ENCODE measurements at regions not wholly inside any gene's neighbourhood (a gene's known extent, or its start where the extent isn't known, plus 50 kb on each side); places are given as distances from the start of the nearest gene placed in this dataset.
"Not testable (repeated sequence)": the region's sequence is repeated elsewhere in the genome, so short reads cannot be mapped to it uniquely, and the experiment has no call there.

DNA sequence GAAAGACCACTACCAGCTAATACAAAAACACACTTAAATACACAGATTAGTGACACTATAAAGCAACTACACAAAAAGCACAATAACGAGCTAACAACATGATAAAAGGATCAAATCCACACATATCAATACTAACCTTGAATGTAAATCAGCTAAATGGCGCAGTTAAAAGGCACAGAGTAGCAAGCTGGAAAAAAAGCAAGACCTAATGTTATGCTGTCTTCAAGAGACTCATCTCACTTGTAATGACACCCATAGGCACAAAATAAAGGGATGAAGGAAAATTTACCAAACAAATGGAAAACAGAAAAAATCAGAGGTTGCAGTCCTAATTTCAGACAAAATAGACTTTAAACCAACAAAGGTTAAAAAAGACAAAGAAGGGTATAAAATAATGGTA, 86.3 kb downstream of the NUS1 start:
- H3K36me3 ChIP-seq (ENCODE audit: control insufficient read depth in 1 of 2, insufficient read depth in 2 of 2, low read length in 2 of 2), result no peaks in the 10 kb centered on the region
- H3K4me1 ChIP-seq (ENCODE audit: control insufficient read depth in 1 of 2, insufficient read depth in 2 of 2, low read length in 2 of 2), result no peaks in the 10 kb centered on the region
- H3K9me3 ChIP-seq (ENCODE audit: control insufficient read depth in 1 of 2, low read length in 2 of 2), result peaks cover 0 to 23% of the 10 kb centered on the region in 2 donors
- H3K27ac ChIP-seq (ENCODE audit: low read length), result no peak overlapping the region
- H3K4me3 ChIP-seq (ENCODE audit: low read depth in 1 of 2, low read length in 2 of 2), result no peak overlapping the region
- no peaks in the 10 kb centered on the region for H3K27me3 ChIP-seq (ENCODE audit: low read depth, low read length)

DNA sequence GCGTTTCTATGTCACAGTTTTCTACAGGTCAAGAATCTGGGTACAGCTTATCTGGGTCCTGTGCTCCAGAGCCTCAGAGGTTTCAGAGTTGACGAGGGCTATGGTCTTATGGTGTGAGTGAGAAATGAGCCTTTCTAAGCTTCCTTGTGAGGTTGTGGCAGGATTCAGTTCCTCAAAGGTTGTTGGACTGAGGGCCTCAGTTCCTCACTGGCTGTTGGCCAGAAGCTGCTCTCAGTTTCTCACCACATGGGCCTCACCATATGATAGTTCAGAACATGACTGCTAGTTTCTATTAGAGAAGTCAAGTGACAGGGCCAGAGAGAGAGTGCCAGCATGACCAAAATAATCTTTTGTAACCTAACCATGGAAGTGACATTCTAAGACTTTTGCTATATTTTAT, 96.1 kb downstream of the NUS1 start:
- Histone ChIP-seq H3K4me3 (ENCODE audit: low read depth in 1 of 2, low read length in 2 of 2) (no peak overlapping the region), H3K9me3 (ENCODE audit: control insufficient read depth in 1 of 2, low read length in 2 of 2) (peaks cover 0 to 8% of the 10 kb centered on the region in 2 donors), H3K27ac (ENCODE audit: low read length) (no peak overlapping the region), H3K27me3 (ENCODE audit: low read depth, low read length) (no peaks in the 10 kb centered on the region), H3K36me3 (ENCODE audit: control insufficient read depth in 1 of 2, insufficient read depth in 2 of 2, low read length in 2 of 2) (no peaks in the 10 kb centered on the region), H3K4me1 (ENCODE audit: control insufficient read depth in 1 of 2, insufficient read depth in 2 of 2, low read length in 2 of 2) (no peaks in the 10 kb centered on the region)

DNA sequence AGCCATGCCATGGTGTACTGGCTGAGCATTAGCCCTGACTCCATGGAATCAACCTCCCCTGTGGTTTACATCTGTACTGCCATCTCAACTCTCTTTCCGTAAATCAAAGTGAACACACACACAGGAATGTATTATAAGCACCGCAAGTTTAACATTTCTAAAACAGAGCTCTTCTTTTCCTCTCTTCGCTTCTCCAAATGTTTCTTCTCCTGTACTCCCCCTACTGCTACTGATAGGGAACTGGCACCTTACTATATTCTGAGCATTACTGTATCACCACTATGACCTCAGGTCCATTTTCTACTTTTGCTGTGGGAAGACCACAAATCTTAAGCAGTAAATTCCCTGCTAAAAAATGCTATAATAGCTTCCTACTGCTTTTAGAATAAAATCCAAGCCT, 101.2 kb downstream of the NUS1 start:
- Histone ChIP-seq H3K9me3 (ENCODE audit: control insufficient read depth in 1 of 2, low read length in 2 of 2) (no peaks in the 10 kb centered on the region), H3K4me3 (ENCODE audit: low read depth in 1 of 2, low read length in 2 of 2) (no peak overlapping the region), H3K36me3 (ENCODE audit: control insufficient read depth in 1 of 2, insufficient read depth in 2 of 2, low read length in 2 of 2) (no peaks in the 10 kb centered on the region), H3K27ac (ENCODE audit: low read length) (no peak overlapping the region), H3K27me3 (ENCODE audit: low read depth, low read length) (no peaks in the 10 kb centered on the region), H3K4me1 (ENCODE audit: control insufficient read depth in 1 of 2, insufficient read depth in 2 of 2, low read length in 2 of 2) (no peaks in the 10 kb centered on the region)

DNA sequence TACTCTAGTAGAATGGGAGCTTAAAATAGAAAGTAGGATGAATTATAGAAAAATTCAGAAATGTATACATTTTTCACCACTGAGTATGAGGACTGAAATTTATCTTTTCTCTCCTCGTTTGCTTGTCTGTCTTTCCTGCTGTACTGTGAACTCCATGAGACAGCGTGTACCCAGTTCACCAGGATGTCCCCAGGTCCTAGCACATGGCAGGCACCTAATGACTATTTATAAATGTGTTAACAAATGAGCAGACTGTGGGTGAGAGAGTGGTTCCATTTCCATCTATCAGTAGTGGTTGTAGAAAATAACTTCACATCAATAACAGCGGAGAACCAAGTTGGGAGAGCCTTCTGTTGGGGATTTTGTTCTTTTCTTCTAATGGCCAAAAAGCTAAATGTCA, 106.3 kb downstream of the NUS1 start:
- Histone ChIP-seq H3K9me3 (ENCODE audit: control insufficient read depth in 1 of 2, low read length in 2 of 2) (no peaks in the 10 kb centered on the region), H3K4me1 (ENCODE audit: control insufficient read depth in 1 of 2, insufficient read depth in 2 of 2, low read length in 2 of 2) (no peaks in the 10 kb centered on the region), H3K4me3 (ENCODE audit: low read depth in 1 of 2, low read length in 2 of 2) (no peak overlapping the region), H3K27ac (ENCODE audit: low read length) (no peak overlapping the region), H3K27me3 (ENCODE audit: low read depth, low read length) (no peaks in the 10 kb centered on the region), H3K36me3 (ENCODE audit: control insufficient read depth in 1 of 2, insufficient read depth in 2 of 2, low read length in 2 of 2) (no peaks in the 10 kb centered on the region)

DNA sequence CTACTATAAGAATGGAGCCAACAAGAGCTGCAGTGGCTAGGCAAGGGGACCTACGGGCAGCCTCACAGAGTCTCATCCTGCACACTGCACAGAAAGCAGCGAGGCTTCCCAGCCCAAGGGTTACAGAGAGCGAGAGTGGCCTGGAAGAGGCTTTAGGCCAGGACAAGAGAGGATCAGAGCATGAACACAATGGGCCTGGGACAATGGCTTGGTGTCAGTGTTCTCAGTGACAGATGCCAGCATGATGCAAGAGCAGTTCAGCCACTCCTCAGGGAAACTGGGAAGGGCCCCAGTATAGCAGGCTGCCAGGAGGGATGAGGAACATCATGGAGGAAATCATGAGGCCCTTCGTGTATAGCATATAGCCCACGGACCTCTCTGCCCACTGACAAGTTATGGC, 108.0 kb downstream of the NUS1 start:
- Histone ChIP-seq H3K27me3 (ENCODE audit: low read depth, low read length) (no peaks in the 10 kb centered on the region), H3K36me3 (ENCODE audit: control insufficient read depth in 1 of 2, insufficient read depth in 2 of 2, low read length in 2 of 2) (no peaks in the 10 kb centered on the region), H3K9me3 (ENCODE audit: control insufficient read depth in 1 of 2, low read length in 2 of 2) (no peaks in the 10 kb centered on the region), H3K4me3 (ENCODE audit: low read depth in 1 of 2, low read length in 2 of 2) (no peak overlapping the region), H3K27ac (ENCODE audit: low read length) (no peak overlapping the region), H3K4me1 (ENCODE audit: control insufficient read depth in 1 of 2, insufficient read depth in 2 of 2, low read length in 2 of 2) (no peaks in the 10 kb centered on the region)

DNA sequence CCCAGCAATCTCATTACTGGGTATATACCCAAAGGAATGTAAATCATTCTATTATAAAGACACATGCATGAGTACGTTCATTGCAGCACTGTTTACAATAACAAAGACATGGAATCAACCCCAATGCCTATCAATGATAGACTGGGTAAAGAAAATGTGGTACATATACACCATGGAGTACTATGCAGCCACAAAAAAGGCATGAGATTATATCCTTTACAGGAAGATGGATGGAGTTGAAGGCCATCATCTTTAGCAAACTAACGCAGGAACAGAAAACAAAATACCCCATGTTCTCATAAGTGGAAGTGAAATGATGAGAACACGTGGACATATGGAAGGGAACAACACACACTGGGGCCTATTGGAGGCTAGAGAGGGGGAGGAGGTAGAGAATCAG, 115.7 kb downstream of the NUS1 start:
- no peak overlapping the region for H3K27ac ChIP-seq (ENCODE audit: low read length)
- H3K4me1 ChIP-seq (ENCODE audit: control insufficient read depth in 1 of 2, insufficient read depth in 2 of 2, low read length in 2 of 2), result no peaks in the 10 kb centered on the region
- no peaks in the 10 kb centered on the region for H3K9me3 ChIP-seq (ENCODE audit: control insufficient read depth in 1 of 2, low read length in 2 of 2)
- no peaks in the 10 kb centered on the region for H3K36me3 ChIP-seq (ENCODE audit: control insufficient read depth in 1 of 2, insufficient read depth in 2 of 2, low read length in 2 of 2)
- H3K27me3 ChIP-seq (ENCODE audit: low read depth, low read length), result no peaks in the 10 kb centered on the region
- H3K4me3 ChIP-seq (ENCODE audit: low read depth in 1 of 2, low read length in 2 of 2), result no peak overlapping the region

DNA sequence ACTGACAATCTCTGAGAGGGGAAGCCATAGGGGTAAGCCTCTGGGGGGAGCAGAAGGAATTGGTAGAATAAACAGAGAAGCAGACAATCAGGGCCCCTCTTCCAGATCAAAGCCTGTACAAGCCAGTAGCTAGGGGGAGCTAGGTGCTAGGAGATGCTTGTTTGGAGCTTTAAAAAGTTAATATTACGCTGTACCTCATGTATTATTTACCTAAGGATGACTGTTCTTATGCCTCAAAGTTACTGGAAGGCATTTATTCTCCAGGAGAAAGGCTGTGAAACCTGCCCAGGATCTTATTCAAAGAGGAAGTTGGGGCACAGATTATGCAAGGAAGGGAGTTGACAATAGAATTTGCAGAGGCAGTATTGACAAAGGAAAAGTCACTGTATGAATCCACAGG, 111.8 kb upstream of the SLC35F1 start:
- Histone ChIP-seq H3K27me3 (ENCODE audit: low read depth, low read length) (no peaks in the 10 kb centered on the region), H3K36me3 (ENCODE audit: control insufficient read depth in 1 of 2, insufficient read depth in 2 of 2, low read length in 2 of 2) (no peaks in the 10 kb centered on the region), H3K4me3 (ENCODE audit: low read depth in 1 of 2, low read length in 2 of 2) (no peak overlapping the region), H3K27ac (ENCODE audit: low read length) (no peak overlapping the region), H3K4me1 (ENCODE audit: control insufficient read depth in 1 of 2, insufficient read depth in 2 of 2, low read length in 2 of 2) (no peaks in the 10 kb centered on the region), H3K9me3 (ENCODE audit: control insufficient read depth in 1 of 2, low read length in 2 of 2) (no peaks in the 10 kb centered on the region)

DNA sequence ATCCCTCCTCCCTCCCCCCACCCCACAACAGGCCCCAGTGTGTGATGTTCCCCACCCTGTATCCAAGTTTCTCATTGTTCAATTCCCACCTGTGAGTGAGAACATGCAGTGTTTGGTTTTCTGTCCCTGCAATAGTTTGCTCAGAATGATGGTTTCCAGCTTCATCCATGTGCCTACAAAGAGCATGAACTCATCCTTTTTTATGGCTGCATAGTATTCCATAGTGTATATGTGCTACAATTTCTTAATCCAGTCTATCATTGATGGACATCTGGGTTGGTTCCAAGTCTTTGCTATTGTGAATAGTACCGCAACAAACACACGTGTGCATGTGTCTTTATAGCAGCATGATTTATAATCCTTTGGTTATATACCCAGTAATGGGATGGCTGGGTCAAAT, 108.2 kb upstream of the SLC35F1 start:
- H3K27me3 ChIP-seq (ENCODE audit: low read depth, low read length); H3K4me1 ChIP-seq (ENCODE audit: control insufficient read depth in 1 of 2, insufficient read depth in 2 of 2, low read length in 2 of 2); H3K9me3 ChIP-seq (ENCODE audit: control insufficient read depth in 1 of 2, low read length in 2 of 2); H3K27ac ChIP-seq (ENCODE audit: low read length); H3K36me3 ChIP-seq (ENCODE audit: control insufficient read depth in 1 of 2, insufficient read depth in 2 of 2, low read length in 2 of 2); H3K4me3 ChIP-seq (ENCODE audit: low read depth in 1 of 2, low read length in 2 of 2): not testable (repeated sequence)

DNA sequence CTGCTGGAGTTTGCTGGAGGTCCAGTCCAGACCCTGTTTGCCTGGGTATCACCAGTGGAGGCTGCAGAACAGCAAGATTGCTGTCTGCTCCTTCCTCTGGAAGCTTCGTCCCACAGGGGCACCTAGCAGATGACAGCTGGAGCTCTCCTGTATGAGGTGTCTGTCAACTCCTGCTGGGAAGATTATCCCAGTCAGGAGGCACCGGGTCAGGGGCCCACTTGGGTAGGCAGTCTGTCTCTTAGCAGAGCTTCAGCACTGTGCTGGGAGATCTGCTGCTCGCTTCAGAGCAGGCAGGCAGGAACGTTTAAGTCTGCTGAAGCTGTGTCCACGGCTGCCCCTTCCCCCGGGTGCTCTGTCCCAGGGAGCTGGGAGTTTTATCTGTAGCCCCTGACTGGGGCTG, 96.8 kb upstream of the SLC35F1 start:
- Histone ChIP-seq H3K4me1 (ENCODE audit: control insufficient read depth in 1 of 2, insufficient read depth in 2 of 2, low read length in 2 of 2) (no peaks in the 10 kb centered on the region), H3K27me3 (ENCODE audit: low read depth, low read length) (no peaks in the 10 kb centered on the region), H3K9me3 (ENCODE audit: control insufficient read depth in 1 of 2, low read length in 2 of 2) (peaks cover 0 to 1% of the 10 kb centered on the region in 2 donors), H3K4me3 (ENCODE audit: low read depth in 1 of 2, low read length in 2 of 2) (no peak overlapping the region), H3K27ac (ENCODE audit: low read length) (no peak overlapping the region), H3K36me3 (ENCODE audit: control insufficient read depth in 1 of 2, insufficient read depth in 2 of 2, low read length in 2 of 2) (no peaks in the 10 kb centered on the region)

DNA sequence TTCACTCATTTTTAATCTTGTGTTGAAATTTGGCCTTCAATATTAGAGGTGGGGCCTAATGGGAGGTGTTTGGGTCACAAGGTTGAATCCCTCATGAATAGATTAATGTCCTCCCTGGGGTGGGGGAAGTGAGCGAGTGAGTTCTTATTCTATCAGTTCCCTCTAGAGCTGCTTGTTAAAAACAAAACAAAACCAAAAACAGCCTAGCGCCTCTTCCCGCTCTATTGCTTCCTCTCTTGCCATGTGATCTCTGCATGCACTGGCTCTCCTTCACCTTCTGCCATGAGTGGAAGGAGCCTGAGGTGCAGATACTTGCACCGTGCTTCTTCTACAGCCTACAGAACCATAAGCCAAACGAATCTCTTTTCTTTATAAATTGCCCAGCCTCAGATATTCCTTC, 89.6 kb upstream of the SLC35F1 start:
- Histone ChIP-seq H3K27ac (ENCODE audit: low read length) (no peak overlapping the region), H3K27me3 (ENCODE audit: low read depth, low read length) (no peaks in the 10 kb centered on the region), H3K4me1 (ENCODE audit: control insufficient read depth in 1 of 2, insufficient read depth in 2 of 2, low read length in 2 of 2) (no peaks in the 10 kb centered on the region), H3K36me3 (ENCODE audit: control insufficient read depth in 1 of 2, insufficient read depth in 2 of 2, low read length in 2 of 2) (no peaks in the 10 kb centered on the region), H3K9me3 (ENCODE audit: control insufficient read depth in 1 of 2, low read length in 2 of 2) (peaks cover 0 to 2% of the 10 kb centered on the region in 2 donors), H3K4me3 (ENCODE audit: low read depth in 1 of 2, low read length in 2 of 2) (no peak overlapping the region)

DNA sequence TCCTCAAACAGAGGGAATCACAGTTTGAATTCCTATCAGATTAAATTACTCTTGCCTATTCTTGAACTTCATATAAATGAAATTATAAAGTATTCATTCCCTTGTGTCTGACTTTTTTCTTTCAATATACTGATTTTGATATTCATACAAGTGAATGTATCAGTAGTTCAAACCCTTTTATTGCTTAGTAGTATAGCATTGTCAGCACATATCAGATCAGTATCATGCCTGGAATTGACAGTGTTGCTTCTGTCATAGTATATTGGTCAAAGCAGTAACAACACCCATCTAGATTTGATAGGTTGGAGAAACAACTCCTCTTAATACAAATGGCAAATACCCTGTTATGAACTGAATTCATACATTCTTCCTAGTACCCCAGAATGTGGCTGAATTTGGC, 89.1 kb upstream of the SLC35F1 start:
- no peaks in the 10 kb centered on the region for H3K4me1 ChIP-seq (ENCODE audit: control insufficient read depth in 1 of 2, insufficient read depth in 2 of 2, low read length in 2 of 2)
- H3K27me3 ChIP-seq (ENCODE audit: low read depth, low read length), result no peaks in the 10 kb centered on the region
- no peaks in the 10 kb centered on the region for H3K36me3 ChIP-seq (ENCODE audit: control insufficient read depth in 1 of 2, insufficient read depth in 2 of 2, low read length in 2 of 2)
- no peak overlapping the region for H3K4me3 ChIP-seq (ENCODE audit: low read depth in 1 of 2, low read length in 2 of 2)
- peaks cover 0 to 2% of the 10 kb centered on the region in 2 donors for H3K9me3 ChIP-seq (ENCODE audit: control insufficient read depth in 1 of 2, low read length in 2 of 2)
- H3K27ac ChIP-seq (ENCODE audit: low read length), result no peak overlapping the region

DNA sequence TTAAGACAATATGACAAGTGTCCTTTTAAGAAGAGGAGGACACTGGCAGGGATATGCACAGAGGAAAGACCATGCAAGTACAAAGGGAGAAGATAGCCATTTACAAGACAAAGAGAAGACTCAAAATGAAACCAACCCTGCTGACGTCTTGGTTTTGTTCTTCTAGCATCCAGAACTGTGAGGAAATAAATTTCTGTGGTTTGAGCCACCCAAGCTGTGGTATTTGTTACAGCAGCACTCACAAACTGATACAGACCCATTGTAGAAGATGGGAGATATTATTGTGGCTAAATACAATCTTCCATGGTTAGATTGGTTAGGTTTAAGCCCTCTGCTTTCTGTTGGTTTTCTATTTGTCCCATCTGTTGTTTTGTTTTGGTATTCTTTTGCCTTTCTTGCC, 88.6 kb upstream of the SLC35F1 start:
- no peaks in the 10 kb centered on the region for H3K36me3 ChIP-seq (ENCODE audit: control insufficient read depth in 1 of 2, insufficient read depth in 2 of 2, low read length in 2 of 2)
- H3K27ac ChIP-seq (ENCODE audit: low read length), result no peak overlapping the region
- H3K27me3 ChIP-seq (ENCODE audit: low read depth, low read length), result no peaks in the 10 kb centered on the region
- no peaks in the 10 kb centered on the region for H3K4me1 ChIP-seq (ENCODE audit: control insufficient read depth in 1 of 2, insufficient read depth in 2 of 2, low read length in 2 of 2)
- H3K9me3 ChIP-seq (ENCODE audit: control insufficient read depth in 1 of 2, low read length in 2 of 2), result peaks cover 0 to 2% of the 10 kb centered on the region in 2 donors
- H3K4me3 ChIP-seq (ENCODE audit: low read depth in 1 of 2, low read length in 2 of 2), result no peak overlapping the region
